ENCODE measurements at regions not wholly inside any gene's neighbourhood (a gene's known extent, or its start where the extent isn't known, plus 50 kb on each side); places are given as distances from the start of the nearest gene placed in this dataset.

GRCh38 chr5:115696141-115696650, 70.4 kb upstream of the TMED7 start:
- no peak for TF ChIP-seq CTCF (conservative IDR thresholded peaks at IDR 0.05; ENCODE audit: low read depth, low read length)
- no peak for TF ChIP-seq POLR2A (IDR thresholded peaks at IDR 0.05; ENCODE audit: low read depth, low read length)
- no peak for TF ChIP-seq MAFK (IDR thresholded peaks at IDR 0.05; ENCODE audit: low read depth, low read length)
- no peak for TF ChIP-seq MXI1 (IDR thresholded peaks at IDR 0.05; ENCODE audit: borderline replicate concordance, low read depth, low read length)
- TF ChIP-seq USF2 (IDR thresholded peaks at IDR 0.05; ENCODE audit: low read depth, low read length): no peak
- TF ChIP-seq SMC3 (IDR thresholded peaks at IDR 0.05; ENCODE audit: low read depth, low read length): no peak
- TF ChIP-seq FOS (IDR thresholded peaks at IDR 0.05; ENCODE audit: low read depth, low read length): no peak
- TF ChIP-seq CHD1 (IDR thresholded peaks at IDR 0.05; ENCODE audit: low read depth, low read length): no peak
- TF ChIP-seq RAD21 (IDR thresholded peaks at IDR 0.05; ENCODE audit: low read length): no peak
- no peak for TF ChIP-seq RFX5 (IDR thresholded peaks at IDR 0.05; ENCODE audit: low read depth, low read length)
- no peak for TF ChIP-seq MAZ (IDR thresholded peaks at IDR 0.05; ENCODE audit: borderline replicate concordance, low read depth, low read length)
- no peak for TF ChIP-seq BHLHE40 (IDR thresholded peaks at IDR 0.05; ENCODE audit: low read depth, low read length)
- TF ChIP-seq ELK1 (IDR thresholded peaks at IDR 0.05; ENCODE audit: borderline replicate concordance, low read depth, low read length): no peak
- no peak for TF ChIP-seq RCOR1 (IDR thresholded peaks at IDR 0.05; ENCODE audit: insufficient replicate concordance, low read length)
